ENCODE measurements at regions not wholly inside any gene's neighbourhood (a gene's known extent, or its start where the extent isn't known, plus 50 kb on each side); places are given as distances from the start of the nearest gene placed in this dataset.
A peak's percentile ranks its signal among the peaks of the same experiment; 100 is the strongest.
"Not testable (repeated sequence)": the region's sequence is repeated elsewhere in the genome, so short reads cannot be mapped to it uniquely, and the experiment has no call there.

DNA sequence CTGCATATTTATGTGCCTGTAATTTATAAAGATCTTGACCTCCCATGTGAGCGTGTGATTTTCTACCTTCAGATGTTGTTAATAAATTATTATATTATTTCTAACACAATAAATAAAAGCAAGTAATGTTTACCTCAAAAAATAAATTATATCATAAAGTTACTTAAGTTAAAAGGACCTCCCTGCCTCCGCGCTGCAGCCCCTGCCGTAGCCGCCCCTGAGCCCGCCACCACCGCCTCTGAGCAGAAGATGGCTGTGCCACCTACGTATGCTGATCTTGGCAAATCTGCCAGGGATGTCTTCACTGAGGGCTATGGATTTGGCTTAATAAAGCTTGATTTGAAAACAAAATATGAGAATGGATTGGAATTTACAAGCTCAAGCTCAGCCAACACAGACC is 119.6 kb upstream of the BRWD3 start:
- H3K27ac Mint-ChIP-seq, result no peak overlapping the region

DNA sequence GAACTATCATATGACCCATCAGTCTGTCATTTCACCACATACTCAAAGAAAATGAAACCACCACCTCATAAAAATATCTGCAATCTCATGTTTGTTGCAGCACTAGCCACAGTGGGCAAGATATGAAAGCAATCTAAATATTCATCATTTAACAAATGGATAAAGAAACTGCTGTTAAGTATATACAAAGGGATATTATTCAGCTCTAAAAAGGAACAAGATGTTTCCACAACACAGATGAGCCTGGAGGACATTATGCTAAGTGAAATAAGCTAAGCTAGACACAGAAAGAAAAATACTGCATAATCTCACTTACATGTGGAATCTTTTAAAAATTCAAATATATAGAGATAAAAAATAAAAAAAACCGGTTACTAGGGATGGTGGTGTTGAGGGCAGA is 108.2 kb upstream of the BRWD3 start:
- DNase-seq (no peak), ATAC-seq (no peak)
- no peak overlapping the region for H3K4me3 Mint-ChIP-seq
- POLR2A ChIA-PET, result no interaction called here
- no peaks in the 10 kb centered on the region for H3K4me1 Mint-ChIP-seq
- peaks cover 0 to 4% (median 0%) of the 10 kb centered on the region in 3 donors for H3K36me3 Mint-ChIP-seq
- peaks cover 0 to 56% (median 8%) of the 10 kb centered on the region in 9 donors for H3K9me3 Mint-ChIP-seq
- H3K27ac Mint-ChIP-seq, result no peak overlapping the region
- no peaks in the 10 kb centered on the region for H3K27me3 Mint-ChIP-seq

More for the DNA sequence above, 119.6 kb upstream of the BRWD3 start:
- Mint-ChIP-seq H3K4me1 (no peaks in the 10 kb centered on the region), H3K9me3 (peaks cover 0 to 67% (median 11%) of the 10 kb centered on the region in 9 donors), H3K36me3 (peaks cover 0 to 19% (median 3%) of the 10 kb centered on the region in 3 donors), H3K4me3 (no peak overlapping the region), H3K27me3 (no peaks in the 10 kb centered on the region)
- no peak for DNase-seq
- POLR2A ChIA-PET, result no interaction called here
- no peak for ATAC-seq

DNA sequence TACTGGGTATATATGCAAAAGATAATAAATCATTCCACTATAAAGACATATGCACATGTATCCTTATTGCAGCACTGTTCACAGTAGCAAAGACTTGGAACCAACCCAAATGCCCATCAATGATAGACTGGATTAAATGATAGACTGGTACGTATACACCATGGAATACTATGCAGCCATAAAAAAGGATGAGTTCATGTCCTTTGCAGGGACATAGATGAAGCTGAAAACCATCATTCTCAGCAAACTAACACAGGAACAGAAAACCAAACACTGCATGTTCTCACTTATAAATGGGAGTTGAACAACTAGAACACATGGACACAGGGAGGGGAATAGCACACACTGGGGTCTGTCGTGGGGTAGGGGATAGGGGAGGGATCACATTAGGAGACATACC is 102.7 kb upstream of the BRWD3 start:
- H3K4me1 Mint-ChIP-seq, H3K27ac Mint-ChIP-seq, POLR2A ChIA-PET, H3K36me3 Mint-ChIP-seq, DNase-seq, H3K4me3 Mint-ChIP-seq, ATAC-seq, H3K27me3 Mint-ChIP-seq: not testable (repeated sequence)
- peaks cover 0 to 89% (median 19%) of the 10 kb centered on the region in 9 donors for H3K9me3 Mint-ChIP-seq

DNA sequence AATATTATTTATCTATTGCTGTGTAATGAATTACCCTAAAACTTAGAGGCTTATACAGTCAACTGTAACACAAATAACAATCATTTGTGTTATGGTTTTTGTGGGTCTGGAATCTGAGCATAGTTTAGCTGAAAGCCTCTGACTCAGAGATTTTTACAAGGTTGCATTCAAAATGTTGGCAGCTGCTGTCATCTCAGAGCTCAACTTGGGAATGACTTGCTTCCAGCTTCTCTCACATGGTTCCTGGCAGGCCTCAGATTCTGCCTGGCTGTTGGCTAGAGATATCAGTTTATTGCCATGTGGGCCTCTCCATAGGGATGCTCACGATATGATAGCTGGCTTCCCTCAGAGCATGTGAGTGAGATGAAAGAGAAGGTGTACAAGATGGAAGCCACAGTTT is 70.2 kb upstream of the BRWD3 start:
- ATAC-seq, result no peak
- POLR2A ChIA-PET, result no interaction called here
- Mint-ChIP-seq H3K36me3 (no peaks in the 10 kb centered on the region), H3K4me1 (no peaks in the 10 kb centered on the region), H3K27ac (peak overlapping the region in 1 of 10 donors; percentile 27), H3K27me3 (no peaks in the 10 kb centered on the region), H3K9me3 (no peaks in the 10 kb centered on the region), H3K4me3 (no peak overlapping the region)
- DNase-seq, result no peak

DNA sequence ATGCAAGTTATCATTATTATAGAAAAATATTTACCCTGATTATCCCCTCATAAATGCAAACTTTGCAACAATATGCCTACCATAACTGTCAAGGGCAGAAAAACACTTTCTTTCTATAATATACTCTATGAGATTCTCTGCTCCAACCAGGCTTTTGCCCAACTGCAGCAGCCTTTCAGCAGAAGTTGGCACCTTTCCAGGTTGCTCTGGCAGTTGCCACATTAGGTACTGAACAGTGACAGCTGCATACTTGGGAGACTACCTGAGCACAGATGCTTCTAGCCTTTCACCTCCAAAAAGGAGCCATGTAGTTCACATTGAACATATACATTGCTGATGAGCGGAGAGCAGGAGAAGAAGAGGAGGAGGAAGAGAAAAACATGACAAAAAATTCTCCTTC is 69.5 kb upstream of the BRWD3 start:
- Mint-ChIP-seq H3K36me3 (no peaks in the 10 kb centered on the region), H3K4me1 (no peaks in the 10 kb centered on the region), H3K27ac (no peak overlapping the region), H3K4me3 (no peak overlapping the region), H3K27me3 (no peaks in the 10 kb centered on the region), H3K9me3 (no peaks in the 10 kb centered on the region)
- DNase-seq (no peak), ATAC-seq (no peak)
- POLR2A ChIA-PET, result no interaction called here

DNA sequence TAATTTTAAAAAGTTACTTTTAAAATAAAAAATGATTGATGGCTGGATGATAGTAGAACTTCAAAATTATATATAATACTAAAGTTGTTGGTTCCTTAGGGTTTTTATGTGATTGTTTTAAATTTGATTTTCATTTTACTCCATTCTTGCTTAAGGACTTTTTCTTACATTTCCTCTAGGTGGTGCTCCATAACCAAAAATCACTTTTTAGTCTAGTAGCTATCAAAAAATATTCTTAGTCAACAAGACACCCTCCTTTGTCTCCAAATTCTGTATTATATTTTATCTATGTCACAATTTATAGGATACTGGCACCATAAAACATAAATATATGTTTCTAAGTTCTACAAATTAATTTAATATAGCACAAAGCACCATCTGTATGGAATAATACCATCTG is 67.2 kb upstream of the BRWD3 start:
- DNase-seq, result peak in 3 of 10 donors; percentile 14 to 41 (median 24)
- Mint-ChIP-seq H3K4me1 (no peaks in the 10 kb centered on the region), H3K27ac (no peak overlapping the region), H3K27me3 (no peaks in the 10 kb centered on the region), H3K9me3 (no peaks in the 10 kb centered on the region), H3K4me3 (no peak overlapping the region), H3K36me3 (no peaks in the 10 kb centered on the region)
- POLR2A ChIA-PET, result no interaction called here
- no peak for ATAC-seq
